PC-3 (cell line): ENCODE measurements at regions not wholly inside any gene's neighbourhood (a gene's known extent, or its start where the extent isn't known, plus 50 kb on each side); places are given as distances from the start of the nearest gene placed in this dataset.

Source experiments
- EZH2 ChIP-seq: fragments of 300-600 bp; sonication (generic); IDR thresholded peaks from one replicate; pipeline ENCODE4 v1.6.1; 2017; ENCODE audit warnings: antibody characterized with exemption, mild to moderate bottlenecking, low read length; ENCODE audit not compliant: unreplicated experiment
- TF ChIP-seq, protein P1 (sequence below): fragments of 300-600 bp; sonication (generic); conservative IDR thresholded peaks from 2 replicates; pipeline ENCODE4 v1.5.1; 2017; ENCODE audit warnings: antibody characterized with exemption, low read depth, mild to moderate bottlenecking, low read length

DNA sequence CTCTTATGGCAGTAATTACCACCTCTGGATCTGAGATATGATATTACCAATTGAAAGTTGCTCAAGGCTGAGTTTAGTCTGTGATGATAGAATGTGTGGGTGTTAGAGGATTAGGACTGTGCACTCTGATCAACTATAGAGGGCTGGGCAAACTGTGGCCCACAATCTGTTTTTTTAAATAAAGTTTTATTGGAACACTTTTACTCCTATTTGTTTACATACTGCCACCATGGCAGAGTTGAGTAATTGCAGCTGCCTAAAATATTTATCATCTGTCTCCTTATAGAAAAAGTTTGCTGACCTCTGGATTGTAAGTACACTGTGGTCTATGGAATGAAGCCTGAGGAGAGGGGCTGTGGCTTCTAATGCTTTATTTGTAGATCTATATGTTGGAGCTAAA is 71.5 kb upstream of the N4BP1 start:
- TF ChIP-seq, protein P1, sequence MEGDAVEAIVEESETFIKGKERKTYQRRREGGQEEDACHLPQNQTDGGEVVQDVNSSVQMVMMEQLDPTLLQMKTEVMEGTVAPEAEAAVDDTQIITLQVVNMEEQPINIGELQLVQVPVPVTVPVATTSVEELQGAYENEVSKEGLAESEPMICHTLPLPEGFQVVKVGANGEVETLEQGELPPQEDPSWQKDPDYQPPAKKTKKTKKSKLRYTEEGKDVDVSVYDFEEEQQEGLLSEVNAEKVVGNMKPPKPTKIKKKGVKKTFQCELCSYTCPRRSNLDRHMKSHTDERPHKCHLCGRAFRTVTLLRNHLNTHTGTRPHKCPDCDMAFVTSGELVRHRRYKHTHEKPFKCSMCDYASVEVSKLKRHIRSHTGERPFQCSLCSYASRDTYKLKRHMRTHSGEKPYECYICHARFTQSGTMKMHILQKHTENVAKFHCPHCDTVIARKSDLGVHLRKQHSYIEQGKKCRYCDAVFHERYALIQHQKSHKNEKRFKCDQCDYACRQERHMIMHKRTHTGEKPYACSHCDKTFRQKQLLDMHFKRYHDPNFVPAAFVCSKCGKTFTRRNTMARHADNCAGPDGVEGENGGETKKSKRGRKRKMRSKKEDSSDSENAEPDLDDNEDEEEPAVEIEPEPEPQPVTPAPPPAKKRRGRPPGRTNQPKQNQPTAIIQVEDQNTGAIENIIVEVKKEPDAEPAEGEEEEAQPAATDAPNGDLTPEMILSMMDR, result peak; percentile 29; the same call in 1 of the 2 replicates
- TF ChIP-seq EZH2, result no peak
